ENCODE measurements at regions not wholly inside any gene's neighbourhood (a gene's known extent, or its start where the extent isn't known, plus 50 kb on each side); places are given as distances from the start of the nearest gene placed in this dataset.
A peak's percentile ranks its signal among the peaks of the same experiment; 100 is the strongest.

DNA sequence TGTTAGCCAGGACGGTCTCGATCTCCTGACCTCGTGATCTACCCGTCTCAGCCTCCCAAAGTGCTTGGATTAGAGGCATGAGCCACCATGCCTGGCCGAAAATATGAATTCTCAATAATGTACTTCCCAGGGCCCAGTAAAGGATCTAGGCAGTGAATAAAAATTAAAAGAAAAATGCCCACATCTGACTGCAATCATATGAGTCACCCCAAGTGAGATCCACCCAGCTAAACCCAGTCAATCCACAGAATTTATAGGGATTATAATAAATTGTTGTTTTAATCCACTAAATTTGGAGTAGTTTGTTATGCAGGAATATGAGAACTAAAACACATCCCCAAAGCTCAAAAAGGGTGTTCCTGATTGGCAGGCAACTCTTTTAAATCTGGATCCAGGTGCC, 93.5 kb upstream of the STK39 start:
- no peak for DNase-seq

DNA sequence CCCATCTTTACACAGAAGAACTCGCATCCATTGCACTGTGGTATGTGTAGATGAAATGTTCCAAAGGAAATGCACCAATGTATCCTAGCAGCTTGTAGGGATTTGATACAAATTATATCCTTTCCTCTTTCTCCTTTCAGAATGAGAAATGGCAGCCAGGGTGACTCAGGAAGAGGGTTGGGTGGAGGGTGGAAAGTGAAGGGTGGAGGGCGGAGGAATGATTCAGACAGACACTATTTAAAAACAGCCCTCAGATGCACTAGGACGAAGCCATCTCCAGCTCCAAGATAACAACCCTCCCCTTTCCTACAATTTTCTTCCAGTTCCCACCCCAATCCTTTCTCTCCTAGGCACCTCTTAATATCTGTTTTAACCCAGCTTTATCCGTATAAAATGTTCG, 96.2 kb upstream of the STK39 start:
- DNase-seq: no peak

DNA sequence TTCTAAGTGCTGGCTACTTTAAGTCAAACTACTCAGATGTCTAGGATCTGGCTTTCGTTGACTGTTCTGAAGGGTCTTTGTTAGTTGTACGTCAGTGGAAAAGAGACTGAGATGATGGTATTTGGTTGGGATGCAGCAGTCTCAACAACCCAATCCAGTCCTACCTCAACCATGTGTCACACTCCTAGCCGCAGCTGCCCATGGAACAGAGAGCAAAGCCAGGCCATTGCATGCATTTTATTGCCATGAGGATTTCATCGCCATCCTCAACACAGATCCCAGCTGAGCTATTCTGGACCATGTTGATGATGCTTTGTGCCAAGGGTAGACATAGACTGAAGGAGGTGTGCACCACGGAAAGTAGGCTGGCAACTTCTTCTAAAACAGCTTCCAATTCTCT, 97.3 kb upstream of the STK39 start:
- DNase-seq: no peak

DNA sequence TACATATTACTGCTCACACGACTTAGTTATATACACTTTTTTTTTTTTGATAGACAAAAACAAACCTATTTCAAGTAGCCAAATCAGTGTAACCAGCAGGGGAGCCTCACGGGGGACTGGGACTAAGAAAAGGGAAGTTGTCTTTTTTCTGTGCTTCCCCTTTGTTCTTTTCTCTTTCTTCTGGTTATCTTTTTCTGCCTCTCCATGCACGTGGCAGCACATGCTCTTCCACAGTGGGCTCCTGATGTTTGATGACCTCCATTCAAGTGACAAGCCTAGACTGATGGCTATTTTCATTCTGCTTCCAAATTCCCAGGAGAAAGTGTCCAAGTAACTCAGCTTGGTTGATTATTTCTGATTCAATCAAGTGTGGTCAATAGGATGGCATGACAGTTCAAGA, 98.2 kb upstream of the STK39 start:
- no peak for DNase-seq

DNA sequence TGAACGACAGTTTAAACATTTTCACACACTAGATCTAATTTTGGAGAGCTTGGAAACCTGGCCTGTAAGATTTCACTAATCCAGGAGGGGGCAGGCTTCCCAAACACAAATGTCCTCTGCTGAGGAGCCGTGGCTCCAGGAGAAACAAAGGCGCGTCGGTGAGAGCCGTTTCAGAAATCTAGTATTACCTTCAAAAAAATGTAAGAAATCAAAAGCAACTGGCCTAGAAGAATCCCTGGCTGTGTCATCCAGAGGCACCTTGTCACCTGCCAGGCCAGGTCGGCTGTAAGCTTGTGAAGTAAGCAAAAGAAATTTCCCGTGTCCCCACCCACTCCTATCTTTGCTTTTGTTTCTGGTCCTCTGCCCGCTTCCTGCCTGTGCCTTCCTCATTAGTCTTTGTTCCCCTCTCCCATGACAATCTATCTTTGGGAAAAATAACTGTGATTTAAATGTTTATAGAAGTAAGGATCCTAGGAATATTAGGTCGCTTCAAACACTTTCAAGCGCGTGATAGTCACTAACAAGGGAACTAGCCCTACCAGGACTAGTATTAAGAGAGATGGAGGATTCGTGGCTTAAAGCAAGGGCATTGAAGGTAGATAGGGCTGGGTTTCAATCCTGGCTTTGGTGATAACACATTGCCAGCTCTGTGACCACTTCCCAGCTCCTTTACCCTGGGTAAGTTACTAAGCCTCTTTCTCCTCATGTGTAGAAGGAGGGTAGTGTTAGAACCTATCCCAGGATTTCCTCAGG, 99.5 kb upstream of the STK39 start:
- peak; percentile 56 for DNase-seq

DNA sequence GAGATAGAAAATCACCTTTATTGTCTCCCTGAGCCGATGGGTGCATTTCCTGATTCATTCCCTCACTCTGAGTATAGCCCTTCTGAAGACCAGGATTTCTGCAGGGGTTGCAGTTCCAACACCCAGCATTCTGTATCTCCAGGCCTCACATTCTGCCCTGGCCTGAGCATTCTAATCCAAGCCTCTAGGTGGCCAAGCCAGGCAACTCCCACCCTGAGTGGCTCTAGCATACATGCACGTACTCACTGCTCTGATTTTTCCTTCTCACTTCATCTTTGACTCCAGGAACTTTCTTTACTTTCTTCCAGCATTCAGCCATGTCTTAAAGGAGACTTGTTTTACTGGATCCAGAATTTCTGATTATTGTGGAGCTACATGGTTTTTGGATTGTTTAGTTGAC, 100.7 kb upstream of the STK39 start:
- DNase-seq: peak; percentile 4

DNA sequence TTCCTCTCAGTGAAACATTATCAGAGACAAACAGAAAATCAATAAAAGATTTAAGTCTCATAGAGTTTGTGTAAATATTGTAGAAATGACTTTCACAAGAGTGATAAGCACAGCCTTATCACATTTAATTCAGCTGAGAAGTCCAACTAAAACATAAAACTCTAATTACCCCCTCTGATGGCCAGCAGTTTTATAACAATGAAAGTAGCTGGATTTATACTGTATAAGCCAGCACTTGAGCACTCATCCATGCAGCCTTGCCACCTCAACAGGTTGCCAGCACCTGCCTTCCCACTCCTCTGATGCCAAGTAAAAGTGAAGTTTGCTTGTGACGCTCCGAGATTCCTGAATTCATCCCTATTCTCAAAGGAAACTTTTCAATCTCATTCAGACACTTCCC, 103.0 kb upstream of the STK39 start:
- DNase-seq: no peak

DNA sequence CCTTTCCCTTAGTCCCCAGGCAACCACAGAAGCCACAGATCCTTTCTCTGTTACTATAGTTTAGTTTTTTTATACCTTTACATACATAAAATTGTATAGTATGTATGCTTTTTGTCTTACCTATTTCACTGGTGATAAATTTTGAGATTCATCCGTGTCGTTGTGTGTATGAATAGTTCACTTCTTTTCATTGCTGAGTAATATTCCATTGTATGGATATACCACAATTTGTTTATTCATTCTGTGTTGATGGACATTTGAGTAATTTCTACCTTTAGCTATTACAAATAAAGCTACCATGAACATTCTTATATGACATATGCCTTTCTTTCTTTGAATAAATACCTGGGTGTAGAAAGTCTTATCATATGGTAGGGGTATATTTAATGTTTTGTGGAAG, 102.8 kb upstream of the CERS6 start:
- no peak for DNase-seq

DNA sequence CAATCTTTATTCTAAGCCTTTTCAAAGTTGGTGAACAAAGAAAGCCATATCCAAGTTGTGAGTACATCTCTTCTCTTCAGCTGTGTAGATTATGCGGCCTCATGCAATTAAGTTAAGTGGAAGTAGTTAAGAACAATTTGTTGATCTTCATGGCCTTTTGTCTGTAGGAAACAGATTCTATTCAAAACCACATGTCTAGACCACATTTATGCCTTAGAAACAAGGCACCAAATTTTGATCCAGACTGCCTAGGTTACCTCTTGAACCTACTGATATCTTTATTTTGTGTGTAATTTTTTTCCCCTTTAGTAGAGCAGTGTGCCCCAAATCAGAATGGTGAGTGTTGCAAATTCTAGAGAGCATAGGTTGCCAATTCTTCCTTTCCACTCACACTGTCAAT, 101.6 kb upstream of the CERS6 start:
- no peak for DNase-seq

DNA sequence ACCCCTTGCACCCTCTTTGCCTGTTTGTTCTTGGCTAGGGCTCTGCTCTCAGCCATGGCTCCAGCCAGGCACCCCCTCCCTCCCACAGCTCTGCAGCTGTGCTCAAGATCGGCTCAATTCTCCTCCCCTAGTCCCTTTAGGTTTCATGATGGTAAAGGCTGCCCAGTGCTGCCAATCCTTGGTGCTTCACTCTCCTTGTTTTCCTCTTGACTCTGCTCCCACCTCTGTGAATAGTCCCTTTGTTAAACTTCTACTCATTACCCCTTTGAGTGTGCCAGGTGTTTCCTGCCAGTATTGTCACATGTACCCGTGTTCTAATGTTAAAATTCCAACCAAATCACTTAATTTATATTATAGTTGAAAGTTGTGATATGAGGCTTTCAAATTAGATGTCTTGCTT, 101.0 kb upstream of the CERS6 start:
- DNase-seq: no peak

DNA sequence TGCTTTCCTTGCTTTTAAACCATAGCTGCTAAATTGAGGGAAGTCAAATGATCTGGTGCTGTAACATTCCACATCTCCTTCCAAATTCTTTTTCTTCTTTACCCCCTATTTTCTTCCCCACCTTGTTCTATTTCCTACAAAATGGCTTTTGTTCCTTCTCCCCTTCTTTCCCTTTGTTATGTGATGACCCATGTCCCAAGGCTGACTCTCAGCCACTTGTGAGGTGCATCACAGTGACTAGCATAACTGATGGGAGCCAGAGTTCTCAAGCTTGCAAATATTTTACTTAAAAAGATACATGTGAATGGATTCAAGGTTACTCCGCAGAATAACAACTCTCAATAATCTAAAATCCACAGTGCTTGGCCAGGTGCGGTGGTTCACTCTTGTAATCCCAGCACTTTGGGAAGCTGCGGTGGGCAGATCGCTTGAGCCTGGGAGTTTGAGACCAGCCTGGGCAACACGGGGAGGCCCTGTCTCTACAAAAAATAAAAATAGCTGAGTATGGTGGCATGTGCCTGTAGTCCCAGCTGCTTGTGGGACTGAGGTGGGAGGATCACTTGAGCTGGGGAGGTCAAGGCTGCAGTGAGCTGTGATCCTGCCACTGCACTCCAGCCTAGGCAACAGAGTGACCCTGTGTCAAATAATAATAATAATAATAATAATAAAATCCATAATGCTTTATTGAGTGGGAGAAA, 100.1 kb upstream of the CERS6 start:
- DNase-seq: no peak

DNA sequence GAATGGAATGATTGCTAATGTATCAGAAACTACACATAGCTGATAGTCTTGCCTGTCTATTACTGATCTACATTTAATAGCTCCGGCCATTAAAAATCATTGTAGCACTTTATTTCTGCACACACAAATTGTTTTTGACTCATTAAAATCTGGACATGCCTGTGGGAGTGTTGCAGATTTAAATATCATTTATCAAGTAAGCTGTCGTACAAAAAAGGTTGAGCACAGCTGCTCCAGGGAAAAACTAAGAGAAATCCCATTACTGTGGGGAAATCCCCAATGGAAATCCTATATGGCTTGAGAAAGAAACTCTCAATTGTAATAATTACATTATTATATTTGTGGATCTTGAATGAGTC, 99.6 kb upstream of the CERS6 start:
- no peak for DNase-seq

DNA sequence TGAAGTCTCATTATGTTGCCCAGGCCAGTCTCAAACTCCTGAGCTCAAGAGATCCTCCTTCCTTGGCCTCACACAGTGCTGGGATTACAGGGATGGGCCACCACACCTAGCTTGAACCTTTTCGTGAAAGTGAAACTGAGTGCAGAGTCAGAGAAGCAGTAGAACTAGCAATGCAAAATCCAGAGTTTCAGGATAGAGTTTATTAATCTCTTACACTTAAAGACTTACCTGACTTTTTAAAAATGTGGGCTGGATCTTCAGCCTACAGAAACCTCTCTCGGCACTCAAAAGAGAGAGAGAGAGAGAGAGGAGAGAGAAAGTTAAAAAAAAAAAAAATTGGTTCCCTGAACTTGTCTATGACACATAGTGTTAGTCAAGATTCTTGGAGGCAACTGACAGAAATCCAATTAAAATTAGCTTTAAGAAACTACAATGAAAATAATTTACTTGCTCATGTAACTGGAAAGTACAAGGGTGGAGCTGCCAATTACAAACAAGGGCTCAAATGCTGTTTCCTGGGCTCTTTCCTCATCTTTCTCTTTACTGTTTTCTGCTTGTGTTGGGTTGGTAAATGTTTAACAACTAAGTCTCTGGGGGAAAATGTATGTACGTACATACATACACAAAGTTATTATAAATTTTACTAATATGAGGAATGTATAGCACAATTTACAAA, 98.1 kb upstream of the CERS6 start:
- no peak for DNase-seq

DNA sequence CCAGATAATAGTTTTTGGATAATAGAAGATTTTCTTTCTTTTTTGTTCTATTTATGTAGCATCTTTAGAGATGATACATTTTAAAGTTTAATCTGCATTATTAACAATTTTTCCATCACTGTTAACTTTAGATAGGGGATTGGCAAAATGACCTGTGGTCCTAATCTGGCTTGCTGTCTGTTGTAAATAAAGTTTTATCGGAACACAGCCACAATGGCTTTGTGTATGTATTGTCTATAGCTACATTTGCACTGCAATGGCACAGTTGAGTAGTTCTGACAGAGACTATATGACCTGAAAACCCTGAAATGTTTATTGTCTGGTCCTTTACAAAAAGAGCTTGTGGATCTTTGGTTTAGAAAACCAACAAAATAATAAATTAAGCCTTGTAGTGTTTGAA, 97.0 kb upstream of the CERS6 start:
- no peak for DNase-seq

DNA sequence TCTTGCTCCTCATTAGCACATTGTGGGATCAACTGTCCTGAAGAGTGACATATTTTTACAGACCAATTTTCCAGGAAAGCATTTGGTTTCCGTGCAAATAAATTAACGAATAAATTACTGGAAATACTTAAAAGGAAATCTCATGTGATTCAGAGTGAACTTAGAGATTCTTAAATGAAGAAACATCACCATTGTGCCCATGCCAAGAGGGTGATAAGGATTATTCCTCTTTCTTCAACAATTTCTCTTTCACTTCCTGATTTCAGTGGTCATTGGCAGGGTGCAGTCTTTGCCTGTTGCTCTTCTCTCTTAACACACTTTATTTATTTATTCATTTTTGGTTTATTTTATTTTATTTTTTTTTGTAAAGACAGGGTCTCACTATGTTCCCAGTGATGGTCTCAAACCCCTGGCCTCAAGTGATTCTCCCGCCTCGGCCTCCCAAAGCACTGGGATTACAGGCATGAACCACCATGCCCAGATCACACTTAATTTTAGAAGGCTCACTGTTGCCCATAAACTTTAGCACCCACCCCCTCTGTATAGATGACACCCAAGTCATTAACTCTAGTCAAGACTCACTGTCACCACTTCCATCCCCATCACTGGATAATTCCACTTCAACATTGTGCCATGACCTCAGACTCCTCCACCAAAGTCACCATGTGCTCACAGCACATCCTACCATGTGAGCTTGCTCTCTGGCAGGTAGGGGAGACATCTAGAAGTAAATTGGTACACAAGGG, 92.6 kb upstream of the CERS6 start:
- no peak for DNase-seq

DNA sequence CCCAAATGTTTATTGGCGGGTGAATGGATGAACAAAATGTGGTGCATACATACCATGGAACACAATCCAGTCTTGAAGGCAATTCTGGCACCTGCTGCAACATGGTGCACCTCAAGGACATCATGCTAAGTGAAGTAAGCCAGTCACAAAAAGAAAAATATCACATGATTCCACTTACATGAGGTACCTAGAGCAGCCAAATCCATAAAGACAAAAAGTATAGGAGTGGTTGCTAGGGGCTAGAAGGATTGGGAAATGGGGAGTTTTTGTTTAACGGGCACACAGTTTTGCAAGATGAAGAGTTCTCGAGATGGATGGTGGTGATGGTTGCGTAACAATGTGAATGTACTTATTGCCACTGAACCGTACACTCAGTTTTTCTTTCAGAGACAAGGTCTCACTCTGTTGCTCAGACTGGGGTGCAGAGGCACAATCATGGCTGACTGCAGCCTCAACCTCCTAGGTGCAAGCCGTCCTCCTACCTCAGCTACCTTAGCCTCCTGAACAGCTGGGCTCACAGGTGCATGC, 90.9 kb upstream of the CERS6 start:
- DNase-seq: no peak

DNA sequence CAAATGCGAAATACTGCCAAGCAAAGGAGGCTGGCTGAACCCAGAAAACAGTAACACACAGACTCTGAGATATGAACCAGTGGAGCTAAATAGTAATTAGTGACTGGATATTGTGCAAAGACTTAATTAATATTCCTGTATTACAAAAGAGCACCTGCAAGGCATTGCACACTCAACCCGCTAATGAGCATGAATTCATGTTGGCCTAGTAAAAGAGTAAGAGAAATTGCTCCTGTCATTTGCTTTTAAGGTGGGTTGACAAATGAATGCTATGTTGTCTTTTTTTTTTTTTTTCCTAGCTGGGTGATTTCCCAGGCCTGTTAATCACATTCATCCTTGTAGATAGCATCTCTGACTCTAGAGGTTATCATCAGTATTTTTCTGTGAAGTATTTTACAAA, 87.0 kb upstream of the CERS6 start:
- DNase-seq: no peak

DNA sequence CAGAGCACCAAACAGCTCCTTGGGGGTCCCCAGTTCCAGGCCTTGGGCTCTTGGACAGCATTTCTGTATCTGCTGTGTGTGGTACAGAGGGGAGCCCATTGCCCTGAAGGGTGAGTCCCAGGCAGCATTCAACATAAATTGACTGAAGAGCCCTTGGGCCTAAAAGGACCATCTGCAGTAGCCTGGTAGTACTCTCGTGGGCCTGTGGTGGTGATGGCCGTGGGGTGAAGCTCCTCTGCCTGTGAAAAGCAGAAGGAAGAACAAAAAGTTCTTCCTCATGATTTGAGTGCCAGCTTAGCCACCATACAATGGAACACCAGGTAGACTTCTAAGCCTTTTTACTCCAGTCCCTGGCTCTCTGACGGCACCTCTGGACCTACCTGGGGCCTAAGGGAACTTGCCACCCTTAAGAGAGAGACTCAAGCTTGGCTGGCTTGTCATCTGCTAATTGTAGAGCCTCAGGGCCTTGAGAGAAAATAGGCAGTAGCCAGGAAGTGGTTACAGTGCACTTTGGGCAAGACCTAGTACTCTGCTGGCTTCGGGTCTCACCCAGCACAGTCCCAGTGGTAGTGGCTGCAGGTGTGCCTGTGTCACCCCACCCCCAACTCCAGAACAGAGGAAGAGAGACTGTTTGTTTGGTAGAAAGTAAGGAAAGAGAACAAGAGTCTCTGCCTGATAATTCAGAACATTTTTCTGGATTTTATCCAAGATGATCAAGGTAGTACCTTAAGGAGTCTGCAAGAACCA, 84.6 kb upstream of the CERS6 start:
- no peak for DNase-seq

DNA sequence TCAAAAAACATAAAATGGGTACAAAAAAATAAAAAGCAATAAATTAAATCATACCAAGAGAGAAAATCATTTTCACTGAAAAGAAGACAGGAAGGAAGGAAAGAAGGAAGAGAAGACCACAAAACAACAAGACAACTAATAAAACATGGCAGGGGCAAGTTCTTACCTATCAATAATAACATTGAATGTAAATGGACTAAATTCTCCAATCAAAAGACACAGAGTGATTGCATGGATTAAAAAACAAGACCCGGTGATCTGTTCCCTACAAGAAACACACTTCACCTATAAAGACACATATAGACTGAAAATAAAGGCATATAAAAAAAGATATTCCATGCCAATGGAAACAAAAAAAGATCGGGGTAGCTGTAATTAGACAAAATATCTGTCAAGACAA, 82.6 kb upstream of the CERS6 start:
- no peak for DNase-seq

DNA sequence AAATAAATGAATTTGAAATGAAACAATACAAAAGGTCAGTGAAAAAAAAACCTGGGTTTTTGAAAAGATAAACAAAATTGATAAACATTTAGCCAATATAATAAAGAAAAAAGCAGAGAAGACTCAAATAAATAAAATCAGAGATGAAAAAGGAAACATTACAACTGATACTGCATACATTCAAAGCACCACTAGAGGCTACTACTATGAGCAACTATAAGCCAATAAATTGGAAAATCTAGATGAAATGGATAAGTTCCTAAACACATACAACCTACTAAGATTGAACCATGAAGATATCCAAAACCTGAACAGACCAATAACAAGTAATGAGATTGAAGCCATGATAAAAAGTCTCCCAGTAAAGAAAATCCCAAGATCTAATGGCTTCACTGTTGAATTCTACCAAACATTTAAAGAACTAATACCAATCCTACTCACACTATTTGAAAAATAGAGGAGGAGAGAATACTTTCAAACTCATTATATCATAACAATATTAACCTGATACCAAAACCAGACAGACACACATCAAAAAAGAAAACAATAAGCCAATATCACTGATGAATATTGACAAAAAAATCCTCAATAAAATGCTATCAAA, 80.8 kb upstream of the CERS6 start:
- DNase-seq: no peak

DNA sequence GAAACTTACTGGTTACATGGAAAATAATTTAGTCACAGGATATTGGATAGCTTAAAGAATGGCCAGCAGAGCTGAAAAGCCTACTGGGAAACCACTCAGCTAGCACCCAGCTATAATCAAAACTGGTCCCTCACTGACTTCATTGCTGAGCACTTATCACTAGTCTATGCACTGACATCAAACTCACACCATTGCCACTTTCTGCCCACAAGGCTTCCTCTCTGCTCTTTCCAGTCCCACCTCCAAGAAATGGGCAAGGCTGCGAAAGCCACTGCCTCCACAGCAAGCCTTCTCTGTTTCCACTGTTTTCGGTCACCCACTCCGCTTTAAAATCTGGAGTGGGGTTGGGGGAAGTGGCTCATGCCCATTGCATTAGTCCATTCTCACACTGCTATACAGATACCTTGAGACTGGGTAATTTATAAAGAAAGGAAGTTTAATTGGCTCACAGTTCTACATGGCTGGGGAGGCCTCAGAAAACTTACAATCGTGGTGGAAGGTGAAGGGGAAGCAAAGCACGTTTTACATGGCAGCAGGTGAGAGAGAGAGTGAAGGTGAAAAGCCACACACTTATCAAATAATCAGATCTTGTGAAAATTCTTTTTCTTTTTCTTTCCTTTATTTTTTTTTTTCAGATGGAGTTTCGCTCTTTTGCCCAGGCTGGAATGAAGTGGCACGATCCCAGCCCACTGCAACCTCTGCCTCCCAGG, 77.0 kb upstream of the CERS6 start:
- no peak for DNase-seq

DNA sequence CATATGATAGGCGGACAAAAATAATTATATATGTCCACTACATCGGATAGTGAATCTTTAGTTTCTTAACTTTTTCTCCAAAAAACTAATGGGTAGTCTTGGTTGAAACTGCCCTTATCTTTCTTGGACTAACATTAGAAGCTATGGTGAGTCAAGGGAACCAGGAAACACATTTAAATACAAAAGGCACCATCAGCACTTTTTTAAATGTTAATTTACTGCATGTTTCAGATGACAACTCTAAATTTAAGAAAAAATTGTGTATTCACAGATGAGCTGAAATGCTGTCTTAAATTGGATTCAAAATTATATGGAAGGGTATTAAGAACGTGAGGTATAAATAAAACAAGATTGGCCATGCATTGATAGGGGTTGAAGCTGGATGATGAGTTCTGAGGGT, 75.6 kb upstream of the CERS6 start:
- no peak for DNase-seq

Data from stimulated activated CD4-positive, alpha-beta T cell treated with anti-CD3 and anti-CD28 coated beads, Interleukin-4, amount 100 ng/mL, for 1 hour (primary cell).